Caki2 (cell line): ENCODE measurements at regions not wholly inside any gene's neighbourhood (a gene's known extent, or its start where the extent isn't known, plus 50 kb on each side); places are given as distances from the start of the nearest gene placed in this dataset.

Source experiments
- DNase-seq: peaks from one replicate; pipeline ENCODE4 v3.0.0-alpha.2; 2015; ENCODE audit warnings: low read depth
- in situ Hi-C: cut with HindIII; loops from 2 replicates; pipeline ENCODE4 v1.10.0; 2016; ENCODE audit warnings: low sequenced_read_pairs, low pct_unique_long_range_greater_than_20kb, mixed read lengths

- in situ Hi-C loops, result no loop called here
- no peak for DNase-seq
These were observed 341.8 kb downstream of the TMEM182 start for GRCh38 chr2:103103678-103104077.

GRCh38 chr2:103119352-103119751 is 357.5 kb downstream of the TMEM182 start:
- DNase-seq, result no peak
- in situ Hi-C loops, result no loop called here

GRCh38 chr2:103121106-103121505 is 359.3 kb downstream of the TMEM182 start:
- no peak for DNase-seq

GRCh38 chr2:103123516-103123915 is 361.7 kb downstream of the TMEM182 start:
- in situ Hi-C loops, result no loop called here
- no peak for DNase-seq

More at GRCh38 chr2:103121106-103121505, 359.3 kb downstream of the TMEM182 start:
- in situ Hi-C loops, result no loop called here

GRCh38 chr2:103130857-103131256 is 369.0 kb downstream of the TMEM182 start:
- no peak for DNase-seq
- in situ Hi-C loops, result no loop called here

- in situ Hi-C loops, result no loop called here
- no peak for DNase-seq
These were observed 370.8 kb downstream of the TMEM182 start for GRCh38 chr2:103132536-103133217.

GRCh38 chr2:103135679-103136078 is 373.8 kb downstream of the TMEM182 start:
- in situ Hi-C loops, result no loop called here
- peak; percentile 72 for DNase-seq

- DNase-seq, result no peak
- in situ Hi-C loops, result no loop called here
These were observed 376.5 kb downstream of the TMEM182 start for GRCh38 chr2:103138123-103138901.

GRCh38 chr2:103139628-103140268 is 377.9 kb downstream of the TMEM182 start:
- in situ Hi-C loops, result no loop called here
- no peak for DNase-seq

- in situ Hi-C loops, result no loop called here
- no peak for DNase-seq
These were observed 383.0 kb downstream of the TMEM182 start for GRCh38 chr2:103144837-103145236.

- DNase-seq, result no peak
- in situ Hi-C loops, result no loop called here
These were observed 383.9 kb downstream of the TMEM182 start for GRCh38 chr2:103145739-103146138.

- in situ Hi-C loops, result no loop called here
These were observed 389.2 kb downstream of the TMEM182 start for GRCh38 chr2:103151046-103151445.

GRCh38 chr2:103152556-103152955 is 390.7 kb downstream of the TMEM182 start:
- peak; percentile 47 for DNase-seq
- in situ Hi-C loops, result no loop called here

More at GRCh38 chr2:103151046-103151445, 389.2 kb downstream of the TMEM182 start:
- no peak for DNase-seq

GRCh38 chr2:103153580-103154284 is 391.9 kb downstream of the TMEM182 start:
- in situ Hi-C loops, result no loop called here
- DNase-seq, result no peak

- in situ Hi-C loops, result no loop called here
- no peak for DNase-seq
These were observed 393.5 kb downstream of the TMEM182 start for GRCh38 chr2:103155308-103155707.

- in situ Hi-C loops, result no loop called here
- no peak for DNase-seq
These were observed 397.2 kb downstream of the TMEM182 start for GRCh38 chr2:103159018-103159417.

GRCh38 chr2:103161456-103162289 is 399.8 kb downstream of the TMEM182 start:
- in situ Hi-C loops, result no loop called here
- peak; percentile 76 for DNase-seq

GRCh38 chr2:103164748-103165147 is 402.9 kb downstream of the TMEM182 start:
- no peak for DNase-seq
- in situ Hi-C loops, result no loop called here
